ENCODE measurements at regions not wholly inside any gene's neighbourhood (a gene's known extent, or its start where the extent isn't known, plus 50 kb on each side); places are given as distances from the start of the nearest gene placed in this dataset.

DNA sequence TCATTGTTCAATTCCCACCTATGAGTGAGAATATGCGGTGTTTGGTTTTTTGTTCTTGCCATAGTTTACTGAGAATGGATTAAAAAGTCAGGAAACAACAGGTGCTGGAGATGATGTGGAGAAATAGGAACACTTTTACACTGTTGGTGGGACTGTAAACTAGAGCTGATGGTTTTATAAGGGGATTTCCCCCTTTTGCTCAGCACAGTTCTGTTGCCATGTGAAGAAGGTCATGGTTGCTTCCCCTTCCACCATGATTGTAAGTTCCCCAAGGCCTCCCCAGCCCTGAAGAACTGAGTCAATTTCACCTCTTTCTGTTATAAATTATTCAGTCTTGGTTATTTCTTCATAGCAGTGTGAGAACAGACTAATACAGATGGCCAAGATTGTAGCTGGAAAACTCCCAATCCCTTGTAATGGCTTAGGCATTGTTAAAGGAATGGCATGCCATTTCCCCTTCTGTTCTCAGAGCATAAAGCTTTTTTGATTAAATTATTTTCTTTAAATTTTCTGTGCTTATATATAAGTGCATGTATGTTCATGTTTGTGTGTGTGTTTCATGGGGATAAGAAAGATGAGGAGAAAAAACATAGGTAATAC is 144.8 kb downstream of the BACH1 start:
- Histone ChIP-seq H3K9me3 (ENCODE audit: insufficient read depth in 2 of 2, low read depth in 1 of 2, low read length in 1 of 2) (no peaks in the 10 kb centered on the region), H4K8ac (ENCODE audit: extremely low read depth, insufficient read depth, low read length) (no peak overlapping the region), H3K18ac (ENCODE audit: extremely low read depth, low read length) (no peak overlapping the region), H2AFZ (ENCODE audit: low read length) (no peak overlapping the region), H3K79me2 (ENCODE audit: control insufficient read depth in 1 of 2, insufficient read depth in 2 of 2, low read length in 2 of 2) (no peaks in the 10 kb centered on the region), H3K4me2 (ENCODE audit: insufficient read depth in 1 of 2, low read depth in 2 of 2, low read length in 2 of 2) (no peak overlapping the region), H2BK12ac (ENCODE audit: low read depth, low read length) (no peak overlapping the region), H3K4me1 (replicated peaks in 1 of 4; ENCODE audit: control insufficient read depth in 3 of 4, insufficient read depth in 4 of 4, low read length in 3 of 4) (no peaks in the 10 kb centered on the region), H3K27ac (ENCODE audit: low read depth, low read length) (no peak overlapping the region), H3K4ac (replicated peaks; ENCODE audit: insufficient read length, low read depth, low read length) (no peak overlapping the region), H3K56ac (replicated peaks; ENCODE audit: insufficient read length, low read depth, low read length) (no peak overlapping the region), H3K36me3 (ENCODE audit: control insufficient read depth in 2 of 4, insufficient read depth in 4 of 4, low read length in 3 of 4) (no peaks in the 10 kb centered on the region), H3K23ac (ENCODE audit: insufficient read length) (no peak overlapping the region), H3K14ac (ENCODE audit: insufficient read length) (no peak overlapping the region), H3K4me3 (ENCODE audit: extremely low read depth in 1 of 4, insufficient read depth in 2 of 4, low read depth in 3 of 4, low read length in 4 of 4) (no peak overlapping the region), H4K91ac (replicated peaks; ENCODE audit: insufficient read length, low read length) (no peak overlapping the region), H2BK5ac (ENCODE audit: low read depth, low read length) (no peak overlapping the region), H3K27me3 (replicated peaks in 1 of 4; ENCODE audit: control insufficient read depth in 3 of 4, extremely low read depth in 1 of 4, insufficient read depth in 3 of 4, low read length in 3 of 4) (no peaks in the 10 kb centered on the region), H2BK120ac (replicated peaks; ENCODE audit: low read depth, low read length) (no peak overlapping the region), H2BK20ac (ENCODE audit: low read length) (no peak overlapping the region), H3K9ac (replicated peaks in 1 of 4; ENCODE audit: extremely low read depth in 1 of 4, low read depth in 3 of 4, low read length in 3 of 4) (no peak overlapping the region), H2BK15ac (ENCODE audit: low read length) (no peak overlapping the region), H3K23me2 (ENCODE audit: low read depth, low read length) (no peaks in the 10 kb centered on the region), H4K20me1 (replicated peaks in 1 of 2; ENCODE audit: control insufficient read depth in 1 of 2, insufficient read depth in 2 of 2, low read length in 2 of 2) (no peaks in the 10 kb centered on the region), H4K5ac (ENCODE audit: insufficient read length, low read depth, low read length) (no peak overlapping the region), H2AK5ac (ENCODE audit: low read depth, low read length) (no peak overlapping the region), H3K79me1 (ENCODE audit: low read depth, low read length) (no peaks in the 10 kb centered on the region)
- FAIRE-seq, result no peak
- DNase-seq (ENCODE audit: low read depth in 1 of 2, low spot score in 2 of 2), result no peak
- TF ChIP-seq CBX5 (IDR thresholded peaks at IDR 0.05; ENCODE audit: low read depth, low read length) (no peak), KDM1A (IDR thresholded peaks at IDR 0.05; ENCODE audit: borderline replicate concordance, low read length) (no peak), MAFK (IDR thresholded peaks at IDR 0.05; ENCODE audit: low read depth, low read length) (no peak), ZNF274 (IDR thresholded peaks at IDR 0.05; ENCODE audit: borderline replicate concordance, extremely low read depth, low read length) (no peak)
- TF ChIP-seq, protein P1, sequence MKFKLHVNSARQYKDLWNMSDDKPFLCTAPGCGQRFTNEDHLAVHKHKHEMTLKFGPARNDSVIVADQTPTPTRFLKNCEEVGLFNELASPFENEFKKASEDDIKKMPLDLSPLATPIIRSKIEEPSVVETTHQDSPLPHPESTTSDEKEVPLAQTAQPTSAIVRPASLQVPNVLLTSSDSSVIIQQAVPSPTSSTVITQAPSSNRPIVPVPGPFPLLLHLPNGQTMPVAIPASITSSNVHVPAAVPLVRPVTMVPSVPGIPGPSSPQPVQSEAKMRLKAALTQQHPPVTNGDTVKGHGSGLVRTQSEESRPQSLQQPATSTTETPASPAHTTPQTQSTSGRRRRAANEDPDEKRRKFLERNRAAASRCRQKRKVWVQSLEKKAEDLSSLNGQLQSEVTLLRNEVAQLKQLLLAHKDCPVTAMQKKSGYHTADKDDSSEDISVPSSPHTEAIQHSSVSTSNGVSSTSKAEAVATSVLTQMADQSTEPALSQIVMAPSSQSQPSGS (IDR thresholded peaks at IDR 0.05; ENCODE audit: low read length), result no peak
- ChIA-PET POLR2A (ENCODE audit: partially characterized antibody) (no interaction called here), CTCF (ENCODE audit: partially characterized antibody) (interaction anchor here (1.0 kb wide), 1 partner anchor 506 kb away, joined by 3 read pairs; no protein-coding TSS in a partner anchor)
- 100% methylated on average over 1 of the region's 1 CpG; no CpG with 5 or more reads in 1 of the 2 experiments for WGBS, 2 experiments (ENCODE audit: extremely low coverage in 1 of 2, insufficient coverage in 1 of 2, insufficient read length in 1 of 2, insufficient replicate concordance in 2 of 2, low coverage in 1 of 2, low lambda C conversion rate in 2 of 2, missing lambda C conversion rate in 1 of 2)

All from H1 (cell line).